Neuron (in vitro differentiated cells): ENCODE measurements at regions not wholly inside any gene's neighbourhood (a gene's known extent, or its start where the extent isn't known, plus 50 kb on each side); places are given as distances from the start of the nearest gene placed in this dataset.

ENCODE experiments used
- H2AFZ ChIP-seq: one replicate; pipeline ENCODE4 v1.6.1; 2013; ENCODE audit warnings: low read depth, mild to moderate bottlenecking, inconsistent platforms, low read length, moderate library complexity
- H3K27me3 ChIP-seq: one replicate; pipeline ENCODE4 v1.6.1; 2013; ENCODE audit warnings: low read length; ENCODE audit not compliant: insufficient read depth
- H3K36me3 ChIP-seq: one replicate; pipeline ENCODE4 v1.6.1; 2013; ENCODE audit warnings: low read length; ENCODE audit not compliant: insufficient read depth
- H3K4me1 ChIP-seq: one replicate; pipeline ENCODE4 v1.6.1; 2013; ENCODE audit warnings: low read length; ENCODE audit not compliant: insufficient read depth
- H3K4me3 ChIP-seq: 2 replicates; pipeline ENCODE4 v1.5.1; 2013; ENCODE audit warnings: mild to moderate bottlenecking, low read length, moderate library complexity
- H3K9me3 ChIP-seq: one replicate; pipeline ENCODE4 v1.6.1; 2013; ENCODE audit warnings: low read length

DNA sequence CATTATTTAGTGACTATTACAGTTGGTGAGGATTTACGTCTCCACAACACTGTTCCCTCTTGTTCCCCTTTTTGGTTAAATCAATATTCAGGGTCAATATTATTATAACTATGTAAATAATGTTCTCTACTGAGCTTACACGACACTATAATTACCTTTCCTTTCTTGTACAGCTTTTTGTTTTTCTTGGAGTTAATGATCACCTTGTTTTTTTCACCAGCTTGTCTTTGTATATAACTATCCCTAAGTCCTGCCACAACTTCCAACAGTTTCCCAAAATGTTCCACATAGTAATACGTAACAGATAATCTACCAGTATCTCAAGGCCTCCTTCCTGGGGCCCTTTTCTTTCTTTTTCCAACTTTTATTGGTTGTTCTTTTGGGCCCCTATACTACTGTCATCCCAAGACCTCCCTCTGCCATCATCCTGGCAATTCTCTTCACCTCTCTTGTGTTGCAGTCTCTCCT, 142.0 kb upstream of the SOX4 start:
- no peak overlapping the region for H3K4me3 ChIP-seq
- no peak overlapping the region for H2AFZ ChIP-seq
- no peaks in the 10 kb centered on the region for H3K27me3 ChIP-seq

DNA sequence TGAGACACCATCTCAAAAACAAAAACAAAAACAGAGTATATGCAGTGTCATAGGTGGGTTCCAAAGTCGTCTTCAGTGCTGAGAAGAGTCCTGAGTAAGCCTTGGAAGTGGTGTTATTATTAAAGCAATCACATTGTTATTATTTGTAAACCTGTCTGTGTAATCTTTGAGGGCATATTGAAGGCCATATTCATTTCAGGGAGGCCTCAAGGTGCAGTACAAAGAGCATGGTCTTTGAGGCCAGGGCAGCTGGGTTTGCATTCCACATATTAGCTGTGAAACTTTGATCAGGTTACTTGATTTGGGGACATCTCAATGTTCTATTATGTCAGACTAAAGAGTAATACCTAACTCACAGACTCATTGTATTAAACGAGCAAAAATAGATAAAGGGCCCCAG, 139.3 kb upstream of the SOX4 start:
- peaks cover 5% of the 10 kb centered on the region for H3K4me1 ChIP-seq
- no peaks in the 10 kb centered on the region for H3K36me3 ChIP-seq
- no peak overlapping the region for H2AFZ ChIP-seq
- H3K9me3 ChIP-seq = no peaks in the 10 kb centered on the region
- H3K27me3 ChIP-seq = no peaks in the 10 kb centered on the region
- H3K4me3 ChIP-seq = no peak overlapping the region

More for the DNA sequence above, 142.0 kb upstream of the SOX4 start:
- H3K36me3 ChIP-seq = no peaks in the 10 kb centered on the region
- no peaks in the 10 kb centered on the region for H3K9me3 ChIP-seq
- peaks cover 5% of the 10 kb centered on the region for H3K4me1 ChIP-seq

DNA sequence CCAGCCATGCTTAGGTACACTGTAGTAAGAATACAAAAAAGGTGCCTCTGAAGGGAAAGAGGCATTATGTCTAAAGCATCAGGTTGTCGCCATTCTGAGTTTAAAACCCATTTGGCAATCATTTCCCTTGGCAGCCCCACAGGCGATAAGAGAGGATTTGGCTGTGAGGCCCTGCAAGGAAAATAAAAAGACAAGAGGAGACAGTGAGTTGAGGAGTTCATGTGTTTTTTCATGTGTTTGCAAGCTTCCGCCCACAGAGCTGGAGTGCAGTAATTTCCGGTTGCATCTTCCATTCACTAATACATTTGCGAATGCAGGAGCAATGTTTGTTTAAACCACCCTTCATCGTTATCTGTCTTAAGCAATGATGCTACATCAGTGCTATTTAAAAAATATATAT, 138.5 kb upstream of the SOX4 start:
- H2AFZ ChIP-seq = no peak overlapping the region
- no peaks in the 10 kb centered on the region for H3K36me3 ChIP-seq
- H3K4me3 ChIP-seq = no peak overlapping the region
- no peaks in the 10 kb centered on the region for H3K27me3 ChIP-seq
- peaks cover 4% of the 10 kb centered on the region for H3K4me1 ChIP-seq
- no peaks in the 10 kb centered on the region for H3K9me3 ChIP-seq

DNA sequence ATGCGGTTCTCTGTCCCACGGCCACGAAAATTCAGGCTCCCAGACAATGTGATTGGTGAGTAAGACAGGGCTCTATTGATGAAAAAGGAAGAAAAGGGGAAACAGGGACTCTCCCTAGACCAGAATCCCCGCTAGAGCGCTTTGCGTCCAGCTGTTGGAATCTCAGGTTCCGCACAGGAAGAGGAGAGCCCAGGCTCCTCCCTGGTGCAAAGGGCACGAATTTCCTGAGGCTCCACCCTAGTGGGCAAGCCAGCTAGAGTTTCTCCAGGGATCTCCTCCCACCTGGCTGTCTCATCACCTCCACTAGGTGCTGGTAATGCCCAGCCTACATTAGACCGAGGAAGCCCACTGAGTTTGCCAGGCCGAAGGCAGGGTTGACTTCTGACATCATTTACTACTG, 135.9 kb upstream of the SOX4 start:
- Histone ChIP-seq H3K4me1 (no peaks in the 10 kb centered on the region), H3K4me3 (no peak overlapping the region), H3K27me3 (no peaks in the 10 kb centered on the region), H3K9me3 (no peaks in the 10 kb centered on the region), H3K36me3 (no peaks in the 10 kb centered on the region), H2AFZ (no peak overlapping the region)

DNA sequence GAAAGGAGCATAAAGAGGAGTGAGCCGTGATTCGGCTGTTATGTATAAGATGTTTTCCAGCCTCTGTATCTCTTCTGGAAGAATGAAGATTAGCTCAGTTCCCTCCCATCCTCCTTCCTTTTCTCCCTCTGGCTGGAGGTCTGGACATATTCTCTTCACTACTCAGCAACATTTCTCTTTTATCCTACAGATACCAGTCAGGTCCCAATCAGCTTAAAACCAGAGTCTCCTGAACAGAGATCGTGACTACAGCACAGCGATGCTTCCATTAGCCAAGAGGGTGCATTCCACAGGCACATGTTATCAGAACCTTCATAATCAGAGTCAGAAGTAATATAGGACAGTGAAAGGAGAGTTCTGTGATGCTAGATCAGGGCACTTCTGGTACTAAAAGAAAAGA, 133.9 kb upstream of the SOX4 start:
- no peaks in the 10 kb centered on the region for H3K4me1 ChIP-seq
- peak overlapping the region; percentile 58 for H2AFZ ChIP-seq
- H3K9me3 ChIP-seq = no peaks in the 10 kb centered on the region
- H3K4me3 ChIP-seq = no peak overlapping the region
- no peaks in the 10 kb centered on the region for H3K36me3 ChIP-seq
- H3K27me3 ChIP-seq = no peaks in the 10 kb centered on the region

DNA sequence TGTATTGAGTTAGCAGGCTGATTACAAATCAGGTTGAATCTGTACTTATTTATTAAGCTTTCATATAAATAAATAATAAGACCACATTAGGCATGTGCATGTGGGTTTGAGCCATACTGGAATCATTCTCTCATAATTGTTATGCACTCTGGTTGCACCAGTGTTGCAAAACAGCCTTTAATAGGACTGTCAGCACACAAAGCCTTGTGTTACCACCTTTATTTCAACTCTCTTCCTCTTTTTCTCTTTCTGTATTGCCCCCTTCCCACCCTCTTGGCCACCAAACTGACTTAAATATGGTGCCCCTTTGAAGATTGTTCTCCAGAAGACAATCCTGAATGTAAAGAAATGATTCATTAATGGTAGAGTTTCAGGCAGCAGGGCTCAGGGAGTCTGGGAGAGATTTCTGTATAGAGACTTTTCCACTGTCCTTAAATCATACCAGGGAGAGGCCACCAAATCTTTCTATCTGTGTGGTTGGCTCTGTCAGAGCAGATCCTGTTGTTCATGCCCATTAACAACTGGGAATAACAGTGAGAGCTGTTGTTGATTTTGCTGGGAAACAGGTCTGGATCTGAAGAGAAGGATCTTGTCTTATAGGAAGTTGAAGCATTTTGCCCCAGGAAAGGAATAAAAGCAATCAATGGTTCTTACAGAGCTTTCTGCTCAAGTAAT, 131.6 kb upstream of the SOX4 start:
- Histone ChIP-seq H3K4me1 (no peaks in the 10 kb centered on the region), H2AFZ (no peak overlapping the region), H3K4me3 (no peak overlapping the region), H3K27me3 (no peaks in the 10 kb centered on the region), H3K36me3 (no peaks in the 10 kb centered on the region), H3K9me3 (no peaks in the 10 kb centered on the region)

DNA sequence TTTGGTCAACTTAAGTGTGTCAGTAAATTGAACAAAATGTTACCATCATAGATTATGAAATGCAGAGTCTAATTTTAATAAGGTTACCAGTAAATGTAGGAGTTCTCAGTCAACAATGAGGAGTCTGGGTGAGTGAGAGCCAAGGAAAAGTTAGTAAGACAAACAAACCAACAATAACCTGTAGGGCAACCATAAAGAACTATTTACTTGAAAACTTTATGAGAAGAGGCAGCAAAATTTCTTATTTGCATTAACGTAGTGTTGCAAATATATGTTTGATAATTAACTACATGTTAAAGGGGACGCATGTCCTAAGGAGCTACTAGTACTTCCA, 131.1 kb upstream of the SOX4 start:
- Histone ChIP-seq H3K9me3 (no peaks in the 10 kb centered on the region), H3K27me3 (no peaks in the 10 kb centered on the region), H3K36me3 (no peaks in the 10 kb centered on the region), H3K4me3 (no peak overlapping the region), H3K4me1 (no peaks in the 10 kb centered on the region), H2AFZ (no peak overlapping the region)

DNA sequence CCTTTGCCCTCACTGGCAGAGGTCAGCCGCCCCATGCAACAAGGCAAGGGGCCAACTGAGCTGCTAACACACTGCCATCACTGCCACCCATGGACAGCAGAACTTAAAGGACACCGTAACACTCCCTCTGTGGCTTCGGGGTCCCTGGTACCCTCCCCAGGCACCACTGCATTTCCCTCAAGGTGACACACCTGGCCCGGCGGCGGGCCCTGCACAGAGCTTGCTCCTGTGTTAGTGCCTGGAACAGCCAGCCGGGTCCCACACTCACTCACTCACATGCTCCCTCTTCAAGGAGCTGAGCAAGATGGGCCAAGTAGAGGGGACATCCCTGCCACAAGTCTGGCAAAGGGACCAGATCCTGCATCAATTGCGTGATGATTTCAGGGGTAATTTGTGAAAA, 126.5 kb upstream of the SOX4 start:
- H3K9me3 ChIP-seq = no peaks in the 10 kb centered on the region
- no peaks in the 10 kb centered on the region for H3K27me3 ChIP-seq
- peaks cover 4% of the 10 kb centered on the region for H3K4me1 ChIP-seq
- H3K36me3 ChIP-seq = no peaks in the 10 kb centered on the region
- H3K4me3 ChIP-seq = no peak overlapping the region
- no peak overlapping the region for H2AFZ ChIP-seq

DNA sequence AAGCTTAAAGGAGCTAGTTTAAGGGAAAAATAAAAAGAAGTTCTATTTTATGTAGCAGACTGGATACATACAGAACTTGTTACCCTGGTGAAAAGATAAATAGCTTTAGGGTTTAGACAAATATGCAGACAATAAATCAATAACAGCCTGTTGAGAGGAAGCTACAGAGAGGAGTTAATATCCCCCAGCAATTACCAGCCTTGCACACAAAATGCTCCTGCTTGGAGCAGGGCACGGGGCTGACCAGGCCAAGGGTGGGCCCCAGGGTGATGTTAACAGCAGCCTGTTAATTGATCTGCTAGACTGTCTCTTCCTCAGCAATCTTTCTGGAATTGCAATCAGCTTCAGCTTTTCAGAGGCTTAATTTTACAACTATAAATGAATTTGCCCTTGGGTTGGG, 125.1 kb upstream of the SOX4 start:
- no peak overlapping the region for H2AFZ ChIP-seq
- H3K4me3 ChIP-seq = no peak overlapping the region
- H3K27me3 ChIP-seq = no peaks in the 10 kb centered on the region

DNA sequence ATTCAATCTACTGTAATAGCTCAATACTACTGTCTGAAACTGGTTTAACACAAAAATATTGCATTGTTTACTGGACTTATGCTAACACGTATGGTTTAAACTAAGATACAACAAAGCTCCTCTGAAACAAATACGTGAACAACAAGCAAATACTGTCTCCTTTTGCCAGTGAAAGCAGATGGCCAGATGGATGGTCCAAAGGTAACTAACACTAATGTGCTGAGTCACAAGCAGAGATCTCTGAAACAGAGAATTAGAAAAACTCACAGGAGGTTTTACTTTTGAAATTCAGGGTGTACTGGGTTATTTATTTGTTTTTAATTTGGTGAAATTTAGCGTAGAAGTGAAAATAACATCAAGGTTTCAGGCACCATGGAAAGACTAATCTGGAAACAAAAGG, 124.3 kb upstream of the SOX4 start:
- Histone ChIP-seq H3K27me3 (no peaks in the 10 kb centered on the region), H3K4me1 (peaks cover 4% of the 10 kb centered on the region), H3K4me3 (no peak overlapping the region), H3K9me3 (no peaks in the 10 kb centered on the region), H2AFZ (no peak overlapping the region), H3K36me3 (no peaks in the 10 kb centered on the region)

More for the DNA sequence above, 125.1 kb upstream of the SOX4 start:
- no peaks in the 10 kb centered on the region for H3K9me3 ChIP-seq
- H3K4me1 ChIP-seq = peaks cover 4% of the 10 kb centered on the region
- no peaks in the 10 kb centered on the region for H3K36me3 ChIP-seq

DNA sequence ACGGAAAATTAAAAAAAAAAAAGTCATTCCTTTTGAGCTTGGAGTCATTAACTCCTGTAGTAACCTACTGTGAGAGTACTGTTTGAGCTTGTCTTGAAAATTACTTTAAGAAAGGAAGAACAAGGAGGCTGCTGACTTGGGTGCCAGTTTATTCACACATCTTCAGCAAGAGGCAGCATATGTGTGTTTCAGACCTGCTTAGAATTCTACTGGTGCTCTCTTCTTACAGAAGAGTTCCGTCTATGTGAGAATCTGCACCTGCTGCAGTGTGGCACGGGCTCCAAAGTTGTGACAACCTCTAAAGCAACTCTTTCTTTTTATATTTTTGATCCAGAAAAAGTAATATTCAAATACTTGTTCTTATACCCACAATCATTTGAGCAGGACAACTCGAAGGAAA, 117.4 kb upstream of the SOX4 start:
- Histone ChIP-seq H2AFZ (no peak overlapping the region), H3K36me3 (no peaks in the 10 kb centered on the region), H3K4me3 (no peak overlapping the region), H3K4me1 (no peaks in the 10 kb centered on the region), H3K9me3 (no peaks in the 10 kb centered on the region), H3K27me3 (no peaks in the 10 kb centered on the region)

DNA sequence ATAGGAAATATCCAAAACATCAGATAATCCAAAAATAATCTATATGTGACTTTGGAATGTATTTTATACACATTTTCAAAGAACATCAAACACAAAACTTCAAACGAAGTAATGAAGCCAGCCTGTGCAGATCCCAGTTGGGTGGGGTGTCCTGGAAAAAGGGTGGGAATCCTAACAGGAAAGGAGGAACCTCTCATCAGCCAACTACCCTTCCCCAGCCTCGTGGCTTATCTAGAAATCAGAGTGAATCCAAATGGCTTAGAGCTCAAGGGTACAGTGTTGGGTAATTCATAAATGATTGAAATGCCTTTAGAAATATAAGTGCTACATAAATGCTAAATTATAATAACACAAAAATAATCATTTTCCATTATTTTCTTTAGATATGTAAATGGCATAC, 115.1 kb upstream of the SOX4 start:
- no peaks in the 10 kb centered on the region for H3K9me3 ChIP-seq
- no peaks in the 10 kb centered on the region for H3K27me3 ChIP-seq
- no peaks in the 10 kb centered on the region for H3K4me1 ChIP-seq
- H3K36me3 ChIP-seq = no peaks in the 10 kb centered on the region
- no peak overlapping the region for H2AFZ ChIP-seq
- H3K4me3 ChIP-seq = no peak overlapping the region

DNA sequence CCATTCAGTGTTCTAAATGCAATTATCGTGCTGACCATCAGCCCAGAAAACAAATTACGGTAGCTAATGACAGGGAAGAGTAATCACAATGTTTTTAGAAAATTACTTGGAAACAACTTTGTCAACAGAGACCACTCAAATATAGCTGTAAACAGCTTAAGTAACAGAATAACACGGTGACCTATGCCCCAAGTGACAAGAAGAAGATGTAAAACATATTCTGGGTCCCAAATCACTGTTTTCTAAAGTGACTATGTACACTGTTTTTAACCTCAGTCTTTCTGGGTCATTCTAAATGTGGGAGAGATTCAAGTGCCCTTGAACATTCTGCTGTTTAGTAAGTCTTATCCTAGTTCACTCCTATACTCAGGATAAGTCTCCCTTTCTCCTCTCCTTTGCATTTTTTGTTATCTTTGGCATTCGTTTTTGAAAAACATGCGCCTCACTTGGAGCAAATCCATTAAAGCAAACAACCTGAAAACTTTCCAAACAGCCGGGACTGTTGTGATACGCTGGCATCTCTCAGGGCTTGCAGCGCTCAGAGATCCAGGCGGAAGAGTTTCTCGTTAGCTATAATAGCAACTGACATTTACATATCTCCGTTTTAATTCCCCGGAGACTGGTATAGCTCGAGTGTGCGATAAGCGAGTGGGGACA, 114.5 kb upstream of the SOX4 start:
- Histone ChIP-seq H3K27me3 (no peaks in the 10 kb centered on the region), H2AFZ (no peak overlapping the region), H3K36me3 (no peaks in the 10 kb centered on the region), H3K4me3 (no peak overlapping the region), H3K4me1 (no peaks in the 10 kb centered on the region), H3K9me3 (no peaks in the 10 kb centered on the region)

DNA sequence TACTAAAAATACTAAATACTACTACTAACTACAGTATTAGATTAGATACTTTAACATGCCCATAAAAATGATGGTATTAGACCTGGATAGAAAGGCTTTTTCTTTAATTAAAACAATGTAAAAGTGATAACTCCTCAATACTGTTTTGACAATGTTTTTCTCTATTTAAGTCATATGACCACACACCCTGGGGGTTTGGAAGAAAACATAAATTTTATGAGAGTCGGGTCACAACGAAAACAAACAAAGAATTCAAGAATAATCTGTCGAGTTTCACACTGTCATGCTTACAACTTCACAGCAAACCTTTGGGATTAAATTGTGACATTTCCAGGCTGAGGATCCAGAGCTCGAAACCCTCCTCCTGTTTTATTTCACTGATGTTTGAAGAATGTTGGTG, 107.4 kb upstream of the SOX4 start:
- H3K9me3 ChIP-seq = no peaks in the 10 kb centered on the region
- peaks cover 3% of the 10 kb centered on the region for H3K4me1 ChIP-seq
- H2AFZ ChIP-seq = no peak overlapping the region
- no peak overlapping the region for H3K4me3 ChIP-seq
- no peaks in the 10 kb centered on the region for H3K27me3 ChIP-seq
- H3K36me3 ChIP-seq = no peaks in the 10 kb centered on the region
